ENCODE measurements at regions not wholly inside any gene's neighbourhood (a gene's known extent, or its start where the extent isn't known, plus 50 kb on each side); places are given as distances from the start of the nearest gene placed in this dataset.

DNA sequence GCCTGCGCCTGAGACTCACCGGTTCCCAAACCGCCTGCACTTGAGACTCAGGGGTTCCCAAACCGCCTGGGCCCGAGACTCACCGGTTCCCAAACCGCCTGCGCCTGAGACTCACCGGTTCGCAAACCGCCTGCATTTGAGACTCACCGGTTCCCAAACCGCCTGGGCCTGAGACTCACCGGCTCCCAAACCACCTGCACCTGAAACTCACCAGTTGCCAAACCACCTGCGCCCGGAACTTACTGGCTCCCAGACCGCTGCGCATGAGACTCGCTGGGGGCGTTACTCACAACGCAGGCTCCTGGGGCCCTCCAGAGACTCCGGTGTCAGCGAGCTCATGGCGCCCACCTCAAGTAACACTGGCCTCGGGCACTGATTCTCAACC, 90.2 kb downstream of the DACT2 start:
- no peak for TF ChIP-seq EZH2 (IDR thresholded peaks at IDR 0.05; ENCODE audit: borderline replicate concordance, low read length)
- TF ChIP-seq, protein P1, sequence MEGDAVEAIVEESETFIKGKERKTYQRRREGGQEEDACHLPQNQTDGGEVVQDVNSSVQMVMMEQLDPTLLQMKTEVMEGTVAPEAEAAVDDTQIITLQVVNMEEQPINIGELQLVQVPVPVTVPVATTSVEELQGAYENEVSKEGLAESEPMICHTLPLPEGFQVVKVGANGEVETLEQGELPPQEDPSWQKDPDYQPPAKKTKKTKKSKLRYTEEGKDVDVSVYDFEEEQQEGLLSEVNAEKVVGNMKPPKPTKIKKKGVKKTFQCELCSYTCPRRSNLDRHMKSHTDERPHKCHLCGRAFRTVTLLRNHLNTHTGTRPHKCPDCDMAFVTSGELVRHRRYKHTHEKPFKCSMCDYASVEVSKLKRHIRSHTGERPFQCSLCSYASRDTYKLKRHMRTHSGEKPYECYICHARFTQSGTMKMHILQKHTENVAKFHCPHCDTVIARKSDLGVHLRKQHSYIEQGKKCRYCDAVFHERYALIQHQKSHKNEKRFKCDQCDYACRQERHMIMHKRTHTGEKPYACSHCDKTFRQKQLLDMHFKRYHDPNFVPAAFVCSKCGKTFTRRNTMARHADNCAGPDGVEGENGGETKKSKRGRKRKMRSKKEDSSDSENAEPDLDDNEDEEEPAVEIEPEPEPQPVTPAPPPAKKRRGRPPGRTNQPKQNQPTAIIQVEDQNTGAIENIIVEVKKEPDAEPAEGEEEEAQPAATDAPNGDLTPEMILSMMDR (conservative IDR thresholded peaks at IDR 0.05 in 1 of 2, IDR thresholded peaks at IDR 0.05 in 1 of 2; ENCODE audit: extremely low read depth in 1 of 2, insufficient read depth in 1 of 2, low read depth in 1 of 2, low read length in 2 of 2) = no peak

Data from mammary epithelial cell (primary cell).